HepG2 (cell line): ENCODE measurements at regions not wholly inside any gene's neighbourhood (a gene's known extent, or its start where the extent isn't known, plus 50 kb on each side); places are given as distances from the start of the nearest gene placed in this dataset.
"Not testable (repeated sequence)": the region's sequence is repeated elsewhere in the genome, so short reads cannot be mapped to it uniquely, and the experiment has no call there.

Experiments
- ATAC-seq: fragments of 200-7000 bp; cut with Tn5 transposase; 3 replicates; pipeline ENCODE4 v1.9.1; 2020; ENCODE audit warnings: mild to moderate bottlenecking, moderate library complexity
- BruUV-seq: library from RNA; stranded (reverse); fragments of 400-500 nt; replicated peaks from 2 replicates; lab custom pipeline; 2021; lab: Mats Ljungman, UMichigan
- CTCF ChIA-PET: fragments of 300-600 bp; formaldehyde crosslinking; extraction: SDS; loops from one replicate; lab custom pipeline; 2021; ENCODE audit warnings: low total read pairs, inconsistent platforms, low intra/inter-chr PET ratio; lab: Yijun Ruan, JAX
- POLR2A ChIA-PET: fragments of 350-600 bp; sonication (Branson Sonifier 250); formaldehyde crosslinking; loops from one replicate; lab custom pipeline; 2020; ENCODE audit warnings: antibody characterized with exemption, inconsistent platforms; lab: Yijun Ruan, JAX
- DNase-seq: peaks from one replicate; pipeline ENCODE4 v3.0.0-alpha.2; 2015; ENCODE audit warnings: low spot score
- FAIRE-seq: peaks from 3 replicates; lab custom pipeline; 2011; peaks lifted over from hg19 to GRCh38; lab: Jason Lieb, UNC
- H2AFZ ChIP-seq: one replicate; pipeline ENCODE4 v1.6.1; 2011; ENCODE audit warnings: low read length, inconsistent platforms
- H3K27ac ChIP-seq: fragments of 300-600 bp; 3 replicates; pipeline ENCODE4 v1.8.0; 2011; ENCODE audit warnings: mixed run types, mild to moderate bottlenecking, mixed read lengths, low read length, inconsistent platforms; ENCODE audit not compliant: insufficient read depth; ENCODE audit errors: extremely low read length
- H3K27me3 ChIP-seq, 2 experiments: fragments of 200-600 bp in 1 of 2; 2 replicates in 1 of 2; 3 replicates in 1 of 2; pipeline versions ENCODE4 v1.6.0 to v1.8.0; 2011; ENCODE audit warnings: low read length in 2 of 2, mild to moderate bottlenecking in 2 of 2, moderate library complexity in 2 of 2, inconsistent platforms in 1 of 2; ENCODE audit not compliant: insufficient read depth in 2 of 2, control insufficient read depth in 1 of 2
- H3K36me3 ChIP-seq, 2 experiments: fragments of 200-600 bp in 1 of 2; replicated peaks in 1 of 2; 2 replicates in 1 of 2; 3 replicates in 1 of 2; pipeline versions ENCODE4 v1.5.1 to v1.8.0; 2011; ENCODE audit warnings: low read length in 2 of 2, inconsistent platforms in 1 of 2; ENCODE audit not compliant: insufficient read depth in 2 of 2, control insufficient read depth in 1 of 2
- H3K4me1 ChIP-seq: 2 replicates; pipeline ENCODE4 v1.5.1; 2012; ENCODE audit warnings: low read length, inconsistent platforms; ENCODE audit not compliant: insufficient read depth
- H3K4me2 ChIP-seq: 2 replicates; pipeline ENCODE4 v1.6.0; 2011; ENCODE audit warnings: low read depth, low read length, inconsistent platforms
- H3K4me3 ChIP-seq, 3 experiments: fragments of 200-600 bp in 1 of 3; sonication (generic), shearing (Covaris generic) in 1 of 3; replicated peaks in 1 of 3; 2 replicates each; pipeline ENCODE4 v1.5.1; 2011 to 2016; ENCODE audit warnings: low read length in 3 of 3, inconsistent platforms in 2 of 3, low read depth in 2 of 3, mild to moderate bottlenecking in 2 of 3, control low read depth in 1 of 3, mixed read lengths in 1 of 3; ENCODE audit not compliant: insufficient read depth in 1 of 3
- H3K79me2 ChIP-seq: one replicate; pipeline ENCODE4 v1.6.1; 2011; ENCODE audit warnings: low read length, inconsistent platforms; ENCODE audit not compliant: insufficient read depth
- H3K9ac ChIP-seq: 2 replicates; pipeline ENCODE4 v1.6.0; 2011; ENCODE audit warnings: mild to moderate bottlenecking, low read depth, low read length, inconsistent platforms; ENCODE audit not compliant: insufficient read depth
- H3K9me3 ChIP-seq: 2 replicates; pipeline ENCODE4 v1.5.1; 2012; ENCODE audit warnings: mild to moderate bottlenecking, low read length
- H4K20me1 ChIP-seq: 2 replicates; pipeline ENCODE4 v1.6.0; 2011; ENCODE audit warnings: inconsistent platforms, mild to moderate bottlenecking, low read length, moderate library complexity; ENCODE audit not compliant: insufficient read depth
- E2F1 ChIP-seq: sonication (generic); formaldehyde crosslinking; IDR thresholded peaks from 2 replicates; pipeline ENCODE4 v1.5.0; 2020; ENCODE audit warnings: missing genetic modification reagents
- ISL2 ChIP-seq: sonication (generic); formaldehyde crosslinking; IDR thresholded peaks from 2 replicates; pipeline ENCODE4 v1.5.0; 2020; ENCODE audit warnings: missing genetic modification reagents
- MIXL1 ChIP-seq: IDR thresholded peaks from 2 replicates; pipeline ENCODE4 v1.6.1; 2016
- PPARG ChIP-seq: conservative IDR thresholded peaks from 2 replicates; pipeline ENCODE4 v1.6.1; 2016; ENCODE audit warnings: missing biosample characterization, missing genetic modification reagents
- SNRNP70 ChIP-seq: fragments of 200-400 bp; formaldehyde crosslinking; IDR thresholded peaks from 2 replicates; pipeline ENCODE4 v1.6.1; 2017; ENCODE audit warnings: mild to moderate bottlenecking, low read depth, low read length, moderate library complexity
- SYNCRIP ChIP-seq: fragments of 200-400 bp; formaldehyde crosslinking; IDR thresholded peaks from 2 replicates; pipeline ENCODE4 v1.6.1; 2018; ENCODE audit warnings: mild to moderate bottlenecking, low read depth, low read length; ENCODE audit not compliant: insufficient read depth
- ZNF276 ChIP-seq: sonication (generic); formaldehyde crosslinking; IDR thresholded peaks from 2 replicates; pipeline ENCODE4 v1.4.0; 2020; ENCODE audit warnings: mild to moderate bottlenecking, low read depth, missing genetic modification reagents
- ZNF329 ChIP-seq: sonication (generic); formaldehyde crosslinking; IDR thresholded peaks from 2 replicates; pipeline ENCODE4 v1.9.0; 2021; ENCODE audit warnings: low read depth, mild to moderate bottlenecking, missing genetic modification reagents
- ZNF703 ChIP-seq: sonication (generic); formaldehyde crosslinking; IDR thresholded peaks from 2 replicates; pipeline ENCODE4 v1.5.1; 2020; ENCODE audit warnings: missing genetic modification reagents, mild to moderate bottlenecking, moderate library complexity, borderline replicate concordance
- whole genome bisulfite sequencing: methylation state at CpG from one replicate; pipeline ENCODE4 v1.1.6; 2017; ENCODE audit warnings: low lambda C conversion rate; 5-methylcytosine and 5-hydroxymethylcytosine counted together
- in situ Hi-C: cut with HindIII; loops from 2 replicates; pipeline ENCODE4 v1.10.0; 2017; ENCODE audit warnings: low pct_unique_long_range_greater_than_20kb; ENCODE audit not compliant: extremely low pct_ligation_motif_present
- intact Hi-C: fragments of 100-400 bp; cut with micrococcal nuclease; formaldehyde crosslinking; loops from one replicate; pipeline ENCODE4 v1.10.0; 2022; ENCODE audit not compliant: unreplicated experiment
- TF ChIP-seq, protein P1 (sequence below): sonication (generic); formaldehyde crosslinking; IDR thresholded peaks from 2 replicates; pipeline ENCODE4 v1.5.0; 2020; ENCODE audit warnings: mild to moderate bottlenecking, missing genetic modification reagents
- TF ChIP-seq, protein P2 (sequence below): sonication (generic); formaldehyde crosslinking; IDR thresholded peaks from 2 replicates; pipeline ENCODE4 v1.4.0; 2020; ENCODE audit warnings: missing genetic modification reagents

DNA sequence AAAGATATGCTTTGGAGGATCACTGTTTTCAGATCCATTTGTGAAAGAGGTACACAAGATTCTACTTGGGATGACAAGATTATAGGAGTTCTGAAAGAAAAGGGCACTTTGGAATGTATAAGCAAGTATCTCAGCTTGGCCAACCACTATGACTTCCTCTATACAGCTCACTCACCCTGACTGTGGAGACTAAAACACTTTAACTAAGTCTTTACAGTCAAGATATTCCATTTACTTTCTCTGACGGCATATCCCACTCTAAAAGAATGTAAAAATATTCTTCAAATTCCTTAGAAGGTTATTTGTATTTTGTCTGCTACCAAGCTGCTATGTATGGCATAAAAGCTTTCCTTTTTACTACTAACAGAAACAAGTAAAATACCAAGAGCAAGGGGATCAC is 58.5 kb upstream of the KCTD7 start:
- CTCF ChIA-PET, H2AFZ ChIP-seq, in situ Hi-C loops, H4K20me1 ChIP-seq, H3K27me3 ChIP-seq, H3K27ac ChIP-seq, DNase-seq, intact Hi-C loops, POLR2A ChIA-PET, H3K4me3 ChIP-seq, H3K4me2 ChIP-seq, H3K9ac ChIP-seq, BruUV-seq, H3K9me3 ChIP-seq, ATAC-seq, FAIRE-seq: not testable (repeated sequence)
- Histone ChIP-seq H3K36me3 (peaks cover 10 to 52% of the 10 kb centered on the region in 2 experiments), H3K4me1 (peaks cover 19% of the 10 kb centered on the region; the same call in 1 of the 2 replicates), H3K79me2 (peaks cover 59% of the 10 kb centered on the region)
- 97% methylated on average over 1 of the region's 1 CpG for WGBS

- no peak for FAIRE-seq
- Histone ChIP-seq H3K79me2 (peaks cover 61% of the 10 kb centered on the region), H3K9ac (no peak overlapping the region), H3K4me2 (no peak overlapping the region), H3K9me3 (no peaks in the 10 kb centered on the region), H3K27ac (no peak overlapping the region), H4K20me1 (no peaks in the 10 kb centered on the region), H3K4me3 (no peak overlapping the region), H3K27me3 (no peaks in the 10 kb centered on the region), H3K36me3 (peaks cover 12 to 58% of the 10 kb centered on the region in 2 experiments), H2AFZ (no peak overlapping the region), H3K4me1 (peaks cover 15% of the 10 kb centered on the region; the same call in 1 of the 2 replicates)
- in situ Hi-C loops (no loop called here), intact Hi-C loops (no loop called here)
- ChIA-PET CTCF (no interaction called here), POLR2A (no interaction called here)
- TF ChIP-seq MIXL1 (no peak), SNRNP70 (no peak), E2F1 (CRISPR knock-in tag) (no peak), ZNF703 (CRISPR knock-in tag) (no peak), ZNF329 (no peak), PPARG (no peak), ISL2 (CRISPR knock-in tag) (no peak), SYNCRIP (no peak), ZNF276 (CRISPR knock-in tag) (no peak)
- TF ChIP-seq, protein P1, sequence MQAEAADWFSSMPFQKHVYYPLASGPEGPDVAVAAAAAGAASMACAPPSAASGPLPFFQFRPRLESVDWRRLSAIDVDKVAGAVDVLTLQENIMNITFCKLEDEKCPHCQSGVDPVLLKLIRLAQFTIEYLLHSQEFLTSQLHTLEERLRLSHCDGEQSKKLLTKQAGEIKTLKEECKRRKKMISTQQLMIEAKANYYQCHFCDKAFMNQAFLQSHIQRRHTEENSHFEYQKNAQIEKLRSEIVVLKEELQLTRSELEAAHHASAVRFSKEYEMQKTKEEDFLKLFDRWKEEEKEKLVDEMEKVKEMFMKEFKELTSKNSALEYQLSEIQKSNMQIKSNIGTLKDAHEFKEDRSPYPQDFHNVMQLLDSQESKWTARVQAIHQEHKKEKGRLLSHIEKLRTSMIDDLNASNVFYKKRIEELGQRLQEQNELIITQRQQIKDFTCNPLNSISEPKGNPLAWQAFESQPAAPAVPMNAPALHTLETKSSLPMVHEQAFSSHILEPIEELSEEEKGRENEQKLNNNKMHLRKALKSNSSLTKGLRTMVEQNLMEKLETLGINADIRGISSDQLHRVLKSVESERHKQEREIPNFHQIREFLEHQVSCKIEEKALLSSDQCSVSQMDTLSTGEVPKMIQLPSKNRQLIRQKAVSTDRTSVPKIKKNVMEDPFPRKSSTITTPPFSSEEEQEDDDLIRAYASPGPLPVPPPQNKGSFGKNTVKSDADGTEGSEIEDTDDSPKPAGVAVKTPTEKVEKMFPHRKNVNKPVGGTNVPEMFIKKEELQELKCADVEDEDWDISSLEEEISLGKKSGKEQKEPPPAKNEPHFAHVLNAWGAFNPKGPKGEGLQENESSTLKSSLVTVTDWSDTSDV (CRISPR knock-in tag), result no peak
- TF ChIP-seq, protein P2, sequence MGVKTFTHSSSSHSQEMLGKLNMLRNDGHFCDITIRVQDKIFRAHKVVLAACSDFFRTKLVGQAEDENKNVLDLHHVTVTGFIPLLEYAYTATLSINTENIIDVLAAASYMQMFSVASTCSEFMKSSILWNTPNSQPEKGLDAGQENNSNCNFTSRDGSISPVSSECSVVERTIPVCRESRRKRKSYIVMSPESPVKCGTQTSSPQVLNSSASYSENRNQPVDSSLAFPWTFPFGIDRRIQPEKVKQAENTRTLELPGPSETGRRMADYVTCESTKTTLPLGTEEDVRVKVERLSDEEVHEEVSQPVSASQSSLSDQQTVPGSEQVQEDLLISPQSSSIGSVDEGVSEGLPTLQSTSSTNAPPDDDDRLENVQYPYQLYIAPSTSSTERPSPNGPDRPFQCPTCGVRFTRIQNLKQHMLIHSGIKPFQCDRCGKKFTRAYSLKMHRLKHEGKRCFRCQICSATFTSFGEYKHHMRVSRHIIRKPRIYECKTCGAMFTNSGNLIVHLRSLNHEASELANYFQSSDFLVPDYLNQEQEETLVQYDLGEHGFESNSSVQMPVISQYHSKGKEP (CRISPR knock-in tag), result no peak
- ATAC-seq, result no peak
- DNase-seq, result no peak
- BruUV-seq, result no TSS peak
These were observed 57.1 kb upstream of the KCTD7 start for GRCh38 chr7:66571568-66571967.
